K562 (cell line): ENCODE measurements at regions not wholly inside any gene's neighbourhood (a gene's known extent, or its start where the extent isn't known, plus 50 kb on each side); places are given as distances from the start of the nearest gene placed in this dataset.

Experiments used
- ATAC-seq: fragments of 200-7000 bp; cut with Tn5 transposase; 3 replicates; pipeline ENCODE4 v1.9.1; 2020; ENCODE audit warnings: moderate library complexity
- BruUV-seq: library from RNA; stranded (reverse); fragments of 400-500 nt; replicated peaks from 2 replicates; lab custom pipeline; 2021; lab: Mats Ljungman, UMichigan
- CTCF ChIA-PET: fragments of 300-600 bp; formaldehyde crosslinking; extraction: SDS; loops from one replicate; lab custom pipeline; 2021; ENCODE audit warnings: low intra/inter-chr PET ratio; lab: Yijun Ruan, JAX
- POLR2A ChIA-PET: fragments of 300-600, 350-650 bp; sonication (Branson Sonifier 250); formaldehyde crosslinking; extraction: SDS; loops from one replicate; lab custom pipeline; 2021; ENCODE audit warnings: antibody characterized with exemption, inconsistent platforms; lab: Yijun Ruan, JAX
- DNase-seq, 4 experiments: peaks; one replicate each; pipeline versions ENCODE4 v3.0.0 to v3.0.0-alpha.2; 2011 to 2018; ENCODE audit warnings: low spot score in 3 of 4, mixed read lengths in 3 of 4; ENCODE audit errors: extremely low read depth in 1 of 4
- FAIRE-seq: peaks from 2 replicates; lab custom pipeline; 2011; peaks lifted over from hg19 to GRCh38; lab: Jason Lieb, UNC
- H2AFZ ChIP-seq: 2 replicates; pipeline ENCODE4 v1.6.0; 2011; ENCODE audit warnings: low read depth, low read length, control low read depth, inconsistent platforms
- H3K27ac ChIP-seq: fragments of 200-600 bp; 3 replicates; pipeline ENCODE4 v1.8.0; 2011; ENCODE audit warnings: low read depth, mild to moderate bottlenecking, control low read depth, inconsistent platforms, low read length, moderate library complexity, mixed read lengths; ENCODE audit errors: extremely low read depth
- H3K27me3 ChIP-seq, 2 experiments: fragments of 300-600 bp in 1 of 2; 2 replicates in 1 of 2; 3 replicates in 1 of 2; pipeline versions ENCODE4 v1.6.0 to v1.8.0; 2011; ENCODE audit warnings: inconsistent platforms in 2 of 2, low read length in 2 of 2, mild to moderate bottlenecking in 1 of 2, mixed read lengths in 1 of 2, moderate library complexity in 1 of 2; ENCODE audit not compliant: control insufficient read depth in 2 of 2, insufficient read depth in 2 of 2
- H3K36me3 ChIP-seq: fragments of 300-600 bp; 3 replicates; pipeline ENCODE4 v1.8.0; 2011; ENCODE audit warnings: mild to moderate bottlenecking, low read length, inconsistent platforms; ENCODE audit not compliant: control insufficient read depth, insufficient read depth
- H3K4me1 ChIP-seq, 2 experiments: fragments of 200-600 bp in 1 of 2; replicated peaks in 1 of 2; 2 replicates in 1 of 2; 3 replicates in 1 of 2; pipeline versions ENCODE4 v1.5.1 to v1.8.0; 2011; ENCODE audit warnings: inconsistent platforms in 2 of 2, low read length in 2 of 2, mild to moderate bottlenecking in 1 of 2, mixed read lengths in 1 of 2, moderate library complexity in 1 of 2; ENCODE audit not compliant: control insufficient read depth in 2 of 2, insufficient read depth in 2 of 2
- H3K4me2 ChIP-seq: 2 replicates; pipeline ENCODE4 v1.6.1; 2011; ENCODE audit warnings: low read length, control low read depth, inconsistent platforms, mixed read lengths; ENCODE audit not compliant: insufficient read depth
- H3K4me3 ChIP-seq: fragments of 200-600 bp; sonication (generic), shearing (Covaris generic); 2 replicates; pipeline ENCODE4 v1.5.1; 2016; ENCODE audit warnings: control low read depth, inconsistent platforms
- H3K79me2 ChIP-seq: fragments of 200-600 bp; 3 replicates; pipeline ENCODE4 v1.8.0; 2011; ENCODE audit warnings: low read length, inconsistent platforms; ENCODE audit not compliant: control insufficient read depth, insufficient read depth
- H3K9ac ChIP-seq, 2 experiments: 2 replicates each; pipeline versions ENCODE4 v1.6.0 to v1.6.1; 2011; ENCODE audit warnings: low read depth in 2 of 2, low read length in 2 of 2, control low read depth in 1 of 2, inconsistent platforms in 1 of 2, mild to moderate bottlenecking in 1 of 2, mixed read lengths in 1 of 2; ENCODE audit not compliant: insufficient read depth in 1 of 2
- H3K9me1 ChIP-seq: one replicate; pipeline ENCODE4 v1.6.0; 2011; ENCODE audit warnings: inconsistent platforms, mild to moderate bottlenecking, low read length, moderate library complexity; ENCODE audit not compliant: control insufficient read depth, insufficient read depth
- H3K9me3 ChIP-seq: replicated peaks from 2 replicates; pipeline ENCODE4 v1.5.1; 2011; ENCODE audit warnings: low read depth, low read length, inconsistent platforms; ENCODE audit not compliant: control insufficient read depth, insufficient read depth
- H4K20me1 ChIP-seq: replicated peaks from 2 replicates; pipeline ENCODE4 v1.6.1; 2011; ENCODE audit warnings: low read length, inconsistent platforms, mixed read lengths; ENCODE audit not compliant: control insufficient read depth, insufficient read depth
- ARID3A ChIP-seq: IDR thresholded peaks from 2 replicates; pipeline ENCODE4 v1.6.1; 2012; ENCODE audit warnings: low read depth, low read length, improper control_type of control experiment, borderline replicate concordance
- EWSR1 ChIP-seq: fragments of 450-650 bp; IDR thresholded peaks from 2 replicates; pipeline ENCODE4 v1.6.1; 2018; ENCODE audit warnings: borderline replicate concordance, mild to moderate bottlenecking, low read depth, moderate library complexity; ENCODE audit not compliant: partially characterized antibody
- FOXK1 ChIP-seq: sonication (generic); formaldehyde crosslinking; IDR thresholded peaks from 2 replicates; pipeline ENCODE4 v1.8.0; 2022; ENCODE audit warnings: missing genetic modification reagents, mild to moderate bottlenecking, borderline replicate concordance
- KLF1 ChIP-seq: fragments of 450-650 bp; IDR thresholded peaks from 2 replicates; pipeline ENCODE4 v1.6.1; 2016; ENCODE audit warnings: missing genetic modification characterization, missing compliant biosample characterization
- NCOA4 ChIP-seq: fragments of 450-650 bp; IDR thresholded peaks from 2 replicates; pipeline ENCODE4 v1.6.1; 2018; ENCODE audit warnings: mild to moderate bottlenecking; ENCODE audit not compliant: partially characterized antibody
- TEAD1 ChIP-seq, 2 experiments: fragments of 450-650 bp in 1 of 2; sonication (generic) in 1 of 2; formaldehyde crosslinking; IDR thresholded peaks; 2 replicates each; pipeline versions ENCODE4 v1.4.0 to v1.8.0; 2020 to 2022; ENCODE audit warnings: mild to moderate bottlenecking in 2 of 2, missing genetic modification reagents in 1 of 2
- THRAP3 ChIP-seq: fragments of 450-650 bp; IDR thresholded peaks from 2 replicates; pipeline ENCODE4 v1.6.1; 2016; ENCODE audit warnings: mild to moderate bottlenecking, inconsistent platforms, borderline replicate concordance
- ZNF384 ChIP-seq: IDR thresholded peaks from 2 replicates; pipeline ENCODE4 v1.6.1; 2012; ENCODE audit warnings: low read depth, low read length, improper control_type of control experiment
- ZNF436 ChIP-seq: fragments of 250-450, 450-650 bp; sonication (Bioruptor Pico); formaldehyde crosslinking; IDR thresholded peaks from 2 replicates; pipeline ENCODE4 v1.7.0; 2020; ENCODE audit warnings: mild to moderate bottlenecking
- WGBS: fragments of 100-300 bp; shearing (Covaris generic); methylation state at CpG from one replicate; pipeline ENCODE4 v1.1.6; 2016; ENCODE audit warnings: low coverage, mixed read lengths; ENCODE audit not compliant: insufficient coverage; ENCODE audit errors: missing lambda C conversion rate; 5-methylcytosine and 5-hydroxymethylcytosine counted together
- in situ Hi-C: fragments of 300-500 bp; cut with MboI; formaldehyde crosslinking; loops from 4 replicates; pipeline ENCODE4 v1.15.0; 2018; ENCODE audit warnings: inconsistent platforms, mixed read lengths
- intact Hi-C: fragments of 100-400 bp; cut with micrococcal nuclease; formaldehyde crosslinking; loops from 2 replicates; pipeline ENCODE4 v1.14.2; 2022
- TF ChIP-seq, protein P1 (sequence below): fragments of 250-450 bp; sonication (Bioruptor Pico); IDR thresholded peaks from 2 replicates; pipeline ENCODE4 v1.5.0; 2021

- ChIA-PET CTCF (no interaction called here), POLR2A (no interaction called here)
- DNase-seq (no peak), FAIRE-seq (no peak), ATAC-seq (no peak)
- Histone ChIP-seq H2AFZ (no peak overlapping the region), H3K36me3 (no peaks in the 10 kb centered on the region), H3K79me2 (no peaks in the 10 kb centered on the region), H3K9ac (no peak overlapping the region), H3K27me3 (no peaks in the 10 kb centered on the region), H3K27ac (no peak overlapping the region), H3K9me1 (no peaks in the 10 kb centered on the region), H3K9me3 (no peaks in the 10 kb centered on the region), H3K4me3 (no peak overlapping the region), H3K4me1 (no peaks in the 10 kb centered on the region), H3K4me2 (no peak overlapping the region), H4K20me1 (no peaks in the 10 kb centered on the region)
- TF ChIP-seq ARID3A = no peak
- TF ChIP-seq, protein P1, sequence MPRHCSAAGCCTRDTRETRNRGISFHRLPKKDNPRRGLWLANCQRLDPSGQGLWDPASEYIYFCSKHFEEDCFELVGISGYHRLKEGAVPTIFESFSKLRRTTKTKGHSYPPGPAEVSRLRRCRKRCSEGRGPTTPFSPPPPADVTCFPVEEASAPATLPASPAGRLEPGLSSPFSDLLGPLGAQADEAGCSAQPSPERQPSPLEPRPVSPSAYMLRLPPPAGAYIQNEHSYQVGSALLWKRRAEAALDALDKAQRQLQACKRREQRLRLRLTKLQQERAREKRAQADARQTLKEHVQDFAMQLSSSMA (CRISPR knock-in tag) = no peak
- TF ChIP-seq ZNF436 (CRISPR knock-in tag) = no peak
- TF ChIP-seq TEAD1 (CRISPR knock-in tag; IDR thresholded peaks at IDR 0.05) = no peak
- no peak for TF ChIP-seq FOXK1
- TF ChIP-seq EWSR1 = no peak
- no peak for TF ChIP-seq NCOA4
- no peak for TF ChIP-seq ZNF384
- TF ChIP-seq THRAP3 = no peak
- no peak for TF ChIP-seq KLF1 (tag)
- no TSS peak for BruUV-seq
- in situ Hi-C loops = no loop called here
- intact Hi-C loops = no loop called here
- WGBS = 18% methylated on average over 3 of the region's 3 CpGs
Observed at GRCh38 chr9:73553295-73553694, 401.6 kb downstream of the ANXA1 start.
